Naive thymus-derived CD8-positive, alpha-beta T cell (primary cell): ENCODE measurements at regions not wholly inside any gene's neighbourhood (a gene's known extent, or its start where the extent isn't known, plus 50 kb on each side); places are given as distances from the start of the nearest gene placed in this dataset.
"Not testable (repeated sequence)": the region's sequence is repeated elsewhere in the genome, so short reads cannot be mapped to it uniquely, and the experiment has no call there.

Experiments
- ATAC-seq, 2 donors: fragments of 150-1000 bp; cut with Tn5 transposase in 1 of 2; sonication (Bioruptor Pico), chemical (Tn5 transposase) in 1 of 2; 1 replicate in 1 of 2; 2 replicates in 1 of 2; pipeline ENCODE4 v1.10.0; 2021; ENCODE audit warnings: mild to moderate bottlenecking in 2 of 2, moderate library complexity in 2 of 2
- POLR2A ChIA-PET: fragments of 350-600 bp; sonication (Branson Sonifier 250); formaldehyde crosslinking; loops from one replicate; lab custom pipeline; 2021; ENCODE audit warnings: antibody characterized with exemption; lab: Charles Lee
- DNase-seq, 10 donors: peaks; one replicate each; pipeline versions ENCODE4 v3.0.0 to v3.0.0-alpha.2; 2020 to 2022
- H3K27ac Mint-ChIP-seq, 10 donors: one replicate each; pipeline ENCODE4 v1.8.0; 2020 to 2022; ENCODE audit warnings: mild to moderate bottlenecking in 10 of 10, mixed read lengths in 10 of 10, moderate library complexity in 4 of 10, inconsistent platforms in 1 of 10
- H3K27me3 Mint-ChIP-seq, 5 donors: one replicate each; pipeline ENCODE4 v1.8.0; 2021 to 2022; ENCODE audit warnings: mixed read lengths in 5 of 5
- H3K36me3 Mint-ChIP-seq, 3 donors: one replicate each; pipeline ENCODE4 v1.8.0; 2020 to 2022; ENCODE audit warnings: mixed read lengths in 3 of 3, mild to moderate bottlenecking in 2 of 3, inconsistent platforms in 1 of 3
- H3K4me1 Mint-ChIP-seq, 4 donors: one replicate each; pipeline ENCODE4 v1.8.0; 2021 to 2022; ENCODE audit warnings: mixed read lengths in 4 of 4
- H3K4me3 Mint-ChIP-seq, 10 donors: one replicate each; pipeline ENCODE4 v1.8.0; 2020 to 2022; ENCODE audit warnings: mild to moderate bottlenecking in 10 of 10, mixed read lengths in 10 of 10, moderate library complexity in 6 of 10, inconsistent platforms in 1 of 10
- H3K9me3 Mint-ChIP-seq, 9 donors: one replicate each; pipeline ENCODE4 v1.8.0; 2020 to 2022; ENCODE audit warnings: mixed read lengths in 9 of 9, mild to moderate bottlenecking in 3 of 9, inconsistent platforms in 1 of 9, moderate library complexity in 1 of 9

DNA sequence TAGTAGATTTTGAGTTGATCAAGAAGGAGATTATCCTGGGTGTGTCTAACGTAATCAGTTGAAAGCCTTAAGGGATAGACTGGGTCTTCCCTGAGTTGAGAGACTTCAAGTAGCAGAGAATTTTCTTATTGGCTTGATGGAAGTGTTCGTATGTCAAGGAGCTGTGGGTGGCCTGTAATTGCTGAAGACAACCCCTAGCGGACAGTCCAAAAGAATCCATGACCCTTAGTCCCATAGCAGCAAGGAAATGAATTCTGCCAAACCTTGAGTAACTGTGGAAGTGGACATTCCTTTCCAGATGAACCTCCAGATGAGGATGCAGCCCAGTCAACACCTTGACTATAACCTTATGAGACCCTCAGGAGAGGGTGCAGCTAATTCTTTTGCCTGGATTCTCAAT lies 786.3 kb downstream of the SOCS6 start:
- POLR2A ChIA-PET, result no interaction called here
- Mint-ChIP-seq H3K36me3 (no peaks in the 10 kb centered on the region), H3K9me3 (peaks cover 0 to 9% (median 0%) of the 10 kb centered on the region in 9 donors), H3K4me3 (no peak overlapping the region), H3K4me1 (peaks cover 0 to 4% (median 0%) of the 10 kb centered on the region in 4 donors), H3K27me3 (peaks cover 0 to 3% (median 0%) of the 10 kb centered on the region in 5 donors), H3K27ac (no peak overlapping the region)
- ATAC-seq (no peak), DNase-seq (no peak)

DNA sequence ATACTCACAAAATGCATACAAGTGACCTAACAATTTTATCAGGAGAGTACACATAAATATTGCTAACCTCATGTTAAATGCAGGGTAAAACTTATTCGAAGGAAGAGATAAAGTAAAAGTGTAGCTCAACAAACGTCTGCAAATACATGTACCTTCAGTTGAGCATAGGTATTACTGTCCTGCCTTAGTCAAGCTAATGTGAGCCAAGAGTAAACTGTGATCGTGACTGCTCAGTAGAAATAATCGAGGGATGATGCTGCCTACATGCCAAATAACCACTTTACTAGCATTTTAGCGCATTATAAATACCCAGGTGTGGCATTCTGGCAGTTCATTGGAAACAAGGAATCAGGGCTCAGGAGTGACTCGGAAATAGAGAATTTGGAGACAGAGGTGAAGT lies 779.5 kb downstream of the SOCS6 start:
- Mint-ChIP-seq H3K9me3 (no peaks in the 10 kb centered on the region), H3K36me3 (no peaks in the 10 kb centered on the region), H3K4me3 (no peak overlapping the region), H3K27ac (no peak overlapping the region), H3K27me3 (no peaks in the 10 kb centered on the region), H3K4me1 (peaks cover 0 to 2% (median 0%) of the 10 kb centered on the region in 4 donors)
- ATAC-seq (no peak), DNase-seq (no peak)
- POLR2A ChIA-PET, result no interaction called here

DNA sequence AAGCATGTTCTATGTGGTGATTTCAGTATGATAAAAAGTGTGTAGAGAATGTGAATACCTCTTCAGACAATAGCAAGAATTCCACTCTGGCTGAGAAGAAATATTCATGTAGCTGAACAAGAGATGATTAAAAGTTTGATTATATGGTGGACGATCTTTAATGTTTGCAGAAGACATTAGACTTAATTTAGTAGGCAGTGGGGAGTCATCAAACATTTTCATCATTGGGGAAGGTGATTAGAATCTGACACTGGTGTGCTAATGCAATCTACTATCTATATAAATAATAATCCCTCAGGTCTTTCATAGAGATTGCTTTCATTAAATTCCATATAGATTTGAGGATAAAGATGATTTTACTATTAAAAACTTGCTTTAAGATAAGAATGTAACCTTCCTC lies 761.0 kb downstream of the SOCS6 start:
- H3K27ac Mint-ChIP-seq, result no peak overlapping the region
- H3K4me3 Mint-ChIP-seq, result no peak overlapping the region
- H3K27me3 Mint-ChIP-seq, result no peaks in the 10 kb centered on the region
- peaks cover 0 to 2% (median 0%) of the 10 kb centered on the region in 9 donors for H3K9me3 Mint-ChIP-seq
- POLR2A ChIA-PET, result no interaction called here
- peaks cover 0 to 4% (median 0%) of the 10 kb centered on the region in 3 donors for H3K36me3 Mint-ChIP-seq
- ATAC-seq (no peak), DNase-seq (no peak)
- H3K4me1 Mint-ChIP-seq, result peaks cover 0 to 3% (median 0%) of the 10 kb centered on the region in 4 donors

DNA sequence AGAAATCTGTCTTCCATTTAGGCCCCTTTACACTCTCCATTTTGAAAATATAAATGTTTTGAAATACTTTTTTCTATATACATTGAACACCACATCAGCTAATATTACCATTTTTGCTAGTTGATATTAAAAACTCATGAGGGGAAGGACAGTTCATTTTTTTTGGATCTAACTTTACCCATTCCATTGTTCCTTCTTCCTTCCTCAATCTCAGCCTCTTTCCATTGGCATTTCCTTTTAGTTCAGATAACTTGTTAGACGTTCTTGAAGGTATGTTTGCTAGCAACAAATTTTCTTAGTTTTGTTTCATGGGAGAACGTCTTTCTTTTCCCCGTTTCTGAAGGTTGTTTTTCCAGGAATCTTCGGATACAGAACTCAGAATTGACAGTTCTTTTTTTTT lies 759.0 kb downstream of the SOCS6 start:
- Mint-ChIP-seq H3K9me3 (peaks cover 0 to 2% (median 0%) of the 10 kb centered on the region in 9 donors), H3K4me3 (no peak overlapping the region), H3K27ac (peak overlapping the region in 1 of 10 donors; percentile 23), H3K36me3 (peaks cover 0 to 3% (median 0%) of the 10 kb centered on the region in 3 donors), H3K27me3 (no peaks in the 10 kb centered on the region), H3K4me1 (peaks cover 0 to 3% (median 0%) of the 10 kb centered on the region in 4 donors)
- POLR2A ChIA-PET, result no interaction called here
- no peak for ATAC-seq
- no peak for DNase-seq

DNA sequence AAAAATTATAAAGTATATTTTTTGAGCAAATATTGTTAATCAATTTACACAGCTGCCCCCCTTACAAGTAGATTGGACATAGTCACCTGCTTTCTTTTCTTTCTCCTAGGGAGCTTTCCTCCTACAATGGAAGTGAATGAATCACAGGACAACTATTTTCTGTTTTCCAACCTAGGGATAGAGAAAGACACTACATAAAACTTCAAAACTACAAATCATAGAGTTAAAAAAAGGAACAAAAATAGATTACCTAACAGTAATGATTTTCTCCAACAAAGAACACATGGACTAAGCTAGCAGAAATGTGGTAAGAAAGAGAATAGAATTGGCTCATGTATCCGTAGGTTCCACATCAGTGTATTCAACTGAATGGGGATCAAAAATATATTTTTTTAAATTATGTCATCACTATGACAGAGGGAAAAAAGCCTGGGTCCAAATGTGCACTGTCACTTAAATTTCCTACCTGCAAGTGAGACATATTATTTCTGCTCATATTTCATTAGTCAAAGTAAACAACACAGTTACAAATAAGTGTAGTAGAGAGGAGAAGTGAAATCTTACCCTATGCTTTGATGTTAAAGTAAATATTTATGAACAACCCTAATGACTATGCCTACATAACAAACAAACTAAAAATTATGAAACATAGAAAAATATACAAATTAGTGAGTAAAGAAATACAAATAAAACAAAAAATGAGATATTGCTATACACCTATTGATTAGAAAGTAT lies 756.7 kb downstream of the SOCS6 start:
- no peak overlapping the region for H3K27ac Mint-ChIP-seq
- peaks cover 0 to 2% (median 0%) of the 10 kb centered on the region in 9 donors for H3K9me3 Mint-ChIP-seq
- no peak overlapping the region for H3K4me3 Mint-ChIP-seq
- DNase-seq, result no peak
- no peaks in the 10 kb centered on the region for H3K27me3 Mint-ChIP-seq
- ATAC-seq, result no peak
- no peaks in the 10 kb centered on the region for H3K4me1 Mint-ChIP-seq
- H3K36me3 Mint-ChIP-seq, result no peaks in the 10 kb centered on the region
- POLR2A ChIA-PET, result no interaction called here

DNA sequence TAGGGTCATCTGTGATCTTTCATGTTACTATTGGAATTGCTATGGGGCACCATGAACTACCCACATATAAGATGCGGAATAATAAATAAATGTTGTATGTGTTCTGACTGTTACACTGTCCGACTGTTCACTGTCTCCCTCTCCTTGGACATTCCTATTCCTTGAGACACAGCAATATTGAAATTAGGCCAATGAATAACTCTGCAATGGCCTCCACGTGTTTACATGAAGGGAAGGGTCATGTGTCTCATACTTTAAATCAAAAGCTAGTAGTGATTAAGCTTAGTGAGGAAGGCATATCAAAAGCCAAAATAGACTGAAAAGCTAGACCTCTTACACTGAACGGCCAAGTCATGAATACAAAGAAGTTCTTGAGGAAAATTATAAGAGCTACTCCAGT lies 751.3 kb downstream of the SOCS6 start:
- Mint-ChIP-seq H3K4me3 (no peak overlapping the region), H3K27me3 (peaks cover 0 to 1% (median 0%) of the 10 kb centered on the region in 5 donors), H3K4me1 (peaks cover 0 to 7% (median 0%) of the 10 kb centered on the region in 4 donors), H3K27ac (no peak overlapping the region), H3K36me3 (no peaks in the 10 kb centered on the region), H3K9me3 (no peaks in the 10 kb centered on the region)
- POLR2A ChIA-PET, result interaction anchor here (0.7 kb wide), 1 partner anchor 18 kb away, joined by 3 read pairs; no protein-coding TSS in a partner anchor
- ATAC-seq (no peak), DNase-seq (no peak)

DNA sequence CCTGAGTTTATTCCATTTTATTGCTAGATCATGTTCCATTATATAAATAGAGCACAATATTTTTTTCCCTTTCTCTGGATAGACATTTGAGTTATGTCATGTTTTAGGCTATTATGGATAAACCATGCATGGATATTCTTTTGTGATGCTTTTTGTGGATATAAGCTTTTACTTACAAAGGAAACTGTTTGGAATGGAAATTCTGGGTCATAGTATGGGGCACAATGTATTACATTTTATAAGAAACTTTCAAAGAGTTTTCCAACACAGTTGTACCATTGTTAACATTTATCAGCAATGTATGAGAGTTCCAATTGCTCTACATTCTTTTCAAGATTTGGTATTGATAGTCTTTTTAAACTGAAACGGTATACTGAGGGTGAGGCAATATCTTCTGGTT lies 749.4 kb downstream of the SOCS6 start:
- Mint-ChIP-seq H3K4me3 (no peak overlapping the region), H3K27ac (no peak overlapping the region), H3K27me3 (peaks cover 0 to 1% (median 0%) of the 10 kb centered on the region in 5 donors), H3K4me1 (peaks cover 0 to 7% (median 0%) of the 10 kb centered on the region in 4 donors), H3K36me3 (no peaks in the 10 kb centered on the region), H3K9me3 (no peaks in the 10 kb centered on the region)
- DNase-seq, result no peak
- POLR2A ChIA-PET, result no interaction called here
- ATAC-seq, result no peak

DNA sequence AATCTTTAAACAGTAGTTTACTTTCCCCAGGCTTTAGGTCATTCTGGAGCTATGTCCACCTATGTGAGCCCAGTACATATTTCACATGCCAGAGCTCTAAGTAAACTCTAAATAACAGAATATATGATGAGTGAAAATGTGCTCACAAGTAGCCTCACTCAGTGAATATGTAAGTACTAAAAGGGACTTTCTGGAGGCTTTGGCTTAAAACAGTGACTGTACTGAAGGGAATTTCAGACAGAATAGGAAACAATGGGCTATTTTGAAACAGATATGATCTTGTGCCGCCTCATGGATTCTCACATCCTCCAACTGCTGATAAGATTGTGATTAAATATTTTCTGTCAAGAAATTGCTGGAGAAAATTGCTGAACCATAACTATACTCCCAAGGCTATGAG lies 747.9 kb downstream of the SOCS6 start:
- H3K27me3 Mint-ChIP-seq, result peaks cover 0 to 1% (median 0%) of the 10 kb centered on the region in 5 donors
- H3K27ac Mint-ChIP-seq, result no peak overlapping the region
- POLR2A ChIA-PET, result no interaction called here

DNA sequence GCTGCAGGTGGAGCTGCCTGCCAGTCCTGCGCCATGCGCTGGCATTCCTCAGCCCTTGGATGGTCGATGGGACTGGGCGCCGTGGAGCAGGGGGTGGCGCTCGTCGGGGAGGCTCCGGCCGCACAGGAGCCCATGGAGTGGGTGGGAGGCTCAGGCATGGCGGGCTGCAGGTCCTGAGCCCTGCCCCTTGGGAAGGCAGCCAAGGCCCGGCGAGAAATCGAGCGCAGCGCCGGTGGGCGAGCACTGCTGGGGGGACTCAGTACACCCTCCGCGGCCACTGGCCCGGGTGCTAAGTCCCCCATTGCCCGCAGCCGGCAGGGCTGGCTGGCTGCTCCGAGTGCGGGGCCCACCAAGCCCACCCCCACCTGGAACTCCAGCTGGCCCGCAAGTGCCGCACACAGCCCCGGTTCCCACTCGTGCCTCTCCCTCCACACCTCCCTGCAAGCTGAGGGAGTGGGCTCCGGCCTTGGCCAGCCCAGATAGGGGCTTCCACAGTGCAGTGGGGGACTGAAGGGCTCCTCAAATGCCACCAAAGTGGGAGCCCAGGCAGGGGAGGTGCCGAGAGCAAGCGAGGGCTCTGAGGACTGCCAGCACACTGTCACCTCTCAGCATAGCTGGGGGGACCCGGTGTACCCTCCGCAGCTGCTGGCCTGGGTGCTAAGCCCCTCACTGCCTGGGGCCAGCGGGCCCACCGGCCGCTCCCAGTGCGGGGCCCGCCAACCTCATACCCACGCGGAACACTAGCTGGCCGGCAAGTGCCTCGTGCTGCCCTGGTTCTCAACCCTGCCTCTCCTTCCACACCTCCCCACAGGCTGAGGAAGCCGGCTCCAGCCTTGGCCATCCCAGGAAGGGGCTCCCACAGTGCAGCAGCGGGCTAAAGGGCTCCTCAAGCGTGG lies 742.7 kb downstream of the SOCS6 start:
- H3K27ac Mint-ChIP-seq, H3K4me1 Mint-ChIP-seq, POLR2A ChIA-PET, H3K27me3 Mint-ChIP-seq, H3K9me3 Mint-ChIP-seq, ATAC-seq, DNase-seq, H3K36me3 Mint-ChIP-seq, H3K4me3 Mint-ChIP-seq: not testable (repeated sequence)

More for the DNA sequence above, 747.9 kb downstream of the SOCS6 start:
- no peak for DNase-seq
- Mint-ChIP-seq H3K9me3 (peaks cover 0 to 2% (median 0%) of the 10 kb centered on the region in 9 donors), H3K4me1 (peaks cover 0 to 7% (median 0%) of the 10 kb centered on the region in 4 donors), H3K36me3 (no peaks in the 10 kb centered on the region), H3K4me3 (no peak overlapping the region)
- ATAC-seq, result no peak

DNA sequence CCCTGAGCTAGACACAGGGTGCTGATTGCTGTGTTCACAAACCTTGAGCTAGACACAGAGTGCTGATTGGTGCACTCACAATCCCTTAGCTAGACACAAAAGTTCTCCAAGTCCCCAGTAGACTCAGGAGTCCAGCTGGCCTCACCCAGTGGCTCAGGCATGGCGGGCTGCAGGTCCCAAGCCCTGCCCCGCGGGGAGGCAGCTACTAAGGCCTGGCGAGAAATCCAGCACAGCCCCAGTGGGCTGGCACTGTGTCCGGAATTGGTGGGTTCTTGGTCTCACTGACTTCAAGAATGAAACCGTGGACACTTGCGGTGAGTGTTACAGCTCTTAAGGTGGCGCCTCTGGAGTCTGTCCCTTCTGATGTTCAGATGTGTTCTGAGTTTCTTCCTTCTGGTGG lies 741.2 kb downstream of the SOCS6 start:
- H3K4me1 Mint-ChIP-seq, H3K9me3 Mint-ChIP-seq, H3K27me3 Mint-ChIP-seq, H3K4me3 Mint-ChIP-seq, POLR2A ChIA-PET, H3K36me3 Mint-ChIP-seq, DNase-seq, ATAC-seq: not testable (repeated sequence)
- H3K27ac Mint-ChIP-seq, result peak overlapping the region in 1 of 10 donors; percentile 7

DNA sequence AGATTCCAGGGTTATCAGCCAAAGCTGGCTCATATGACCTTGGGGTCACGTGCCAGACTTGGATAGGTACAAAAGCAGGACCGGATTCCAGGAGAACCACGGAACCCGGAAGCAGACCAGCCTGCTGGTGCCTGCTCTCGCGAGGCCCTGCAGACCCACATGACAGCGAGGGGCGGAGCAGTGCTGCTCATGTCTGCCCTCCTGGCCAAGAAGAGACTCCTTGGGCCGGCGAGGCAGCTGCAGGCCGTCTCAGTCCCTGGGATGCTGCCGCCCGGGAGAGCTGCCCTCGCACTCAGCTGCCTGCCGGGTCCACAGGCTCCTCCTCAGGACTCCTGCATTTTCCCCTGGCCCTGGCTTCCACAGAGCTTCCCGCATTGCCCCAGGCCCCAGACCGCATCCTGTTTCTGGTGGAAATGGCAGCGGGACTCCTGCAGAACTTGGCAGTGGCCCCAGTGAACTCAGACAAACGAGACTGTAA lies 739.5 kb downstream of the SOCS6 start:
- Mint-ChIP-seq H3K36me3 (no peaks in the 10 kb centered on the region), H3K27ac (no peak overlapping the region), H3K4me3 (no peak overlapping the region), H3K9me3 (peaks cover 0 to 11% (median 0%) of the 10 kb centered on the region in 9 donors), H3K27me3 (no peaks in the 10 kb centered on the region), H3K4me1 (no peaks in the 10 kb centered on the region)
- POLR2A ChIA-PET, result no interaction called here
- no peak for ATAC-seq
- no peak for DNase-seq

DNA sequence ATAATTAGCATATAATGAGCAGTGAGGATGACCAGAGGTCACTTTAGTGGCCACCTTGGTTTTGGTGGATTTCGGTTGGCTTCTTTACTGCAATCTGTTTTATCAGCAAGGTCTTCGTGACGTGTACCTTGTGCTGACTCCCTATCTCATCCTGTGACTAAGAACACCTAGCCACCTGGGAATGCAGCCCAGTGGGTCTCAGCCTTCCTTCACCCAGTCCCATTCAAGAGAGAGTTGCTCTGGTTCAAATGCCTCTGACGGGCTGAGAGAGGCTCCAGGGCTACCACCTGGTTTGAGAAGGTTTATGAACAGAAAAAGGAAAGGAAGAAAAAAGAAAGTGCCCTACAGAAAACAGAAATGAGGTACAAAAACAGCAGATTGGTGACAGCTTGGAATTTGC lies 738.7 kb downstream of the SOCS6 start:
- Mint-ChIP-seq H3K27ac (no peak overlapping the region), H3K4me3 (no peak overlapping the region), H3K36me3 (no peaks in the 10 kb centered on the region), H3K4me1 (no peaks in the 10 kb centered on the region), H3K27me3 (peaks cover 0 to under 1% (median 0%) of the 10 kb centered on the region in 5 donors), H3K9me3 (peaks cover 0 to 10% (median 0%) of the 10 kb centered on the region in 9 donors)
- POLR2A ChIA-PET, result no interaction called here
- no peak for ATAC-seq
- DNase-seq, result no peak
